ENCODE measurements at regions not wholly inside any gene's neighbourhood (a gene's known extent, or its start where the extent isn't known, plus 50 kb on each side); places are given as distances from the start of the nearest gene placed in this dataset.

DNA sequence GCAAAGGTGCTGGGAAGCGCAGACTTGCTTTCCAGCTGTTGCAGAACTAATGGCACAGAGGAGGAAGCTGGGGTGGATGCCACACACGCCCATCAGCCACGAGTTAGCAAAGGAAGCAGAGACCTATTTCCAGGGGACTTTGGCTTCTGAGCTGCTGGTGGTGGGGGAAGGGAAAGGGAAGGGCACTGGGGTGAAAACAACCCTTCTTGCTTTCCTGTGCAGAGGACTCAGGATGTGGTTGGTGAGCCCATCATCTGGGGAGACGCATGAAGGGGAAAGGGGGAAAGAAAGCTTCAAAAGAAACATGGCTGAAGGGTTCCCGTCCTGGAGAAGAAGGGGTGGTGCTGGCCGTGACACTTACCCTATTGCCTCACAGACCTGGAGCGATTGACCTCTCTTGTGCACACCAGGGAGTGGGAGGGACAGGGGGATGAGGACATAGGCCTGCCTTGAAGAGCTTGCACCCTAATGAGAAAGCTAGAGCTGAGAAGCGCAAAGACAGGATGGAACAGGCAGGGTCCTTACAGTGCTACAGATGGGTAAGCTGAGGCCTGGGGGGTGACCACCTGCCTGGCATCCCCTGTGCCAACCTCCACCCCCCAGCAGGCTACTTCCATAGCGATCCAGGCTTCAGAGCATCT lies 140.8 kb upstream of the RAB4A start (continued):
- TF ChIP-seq, protein P1, sequence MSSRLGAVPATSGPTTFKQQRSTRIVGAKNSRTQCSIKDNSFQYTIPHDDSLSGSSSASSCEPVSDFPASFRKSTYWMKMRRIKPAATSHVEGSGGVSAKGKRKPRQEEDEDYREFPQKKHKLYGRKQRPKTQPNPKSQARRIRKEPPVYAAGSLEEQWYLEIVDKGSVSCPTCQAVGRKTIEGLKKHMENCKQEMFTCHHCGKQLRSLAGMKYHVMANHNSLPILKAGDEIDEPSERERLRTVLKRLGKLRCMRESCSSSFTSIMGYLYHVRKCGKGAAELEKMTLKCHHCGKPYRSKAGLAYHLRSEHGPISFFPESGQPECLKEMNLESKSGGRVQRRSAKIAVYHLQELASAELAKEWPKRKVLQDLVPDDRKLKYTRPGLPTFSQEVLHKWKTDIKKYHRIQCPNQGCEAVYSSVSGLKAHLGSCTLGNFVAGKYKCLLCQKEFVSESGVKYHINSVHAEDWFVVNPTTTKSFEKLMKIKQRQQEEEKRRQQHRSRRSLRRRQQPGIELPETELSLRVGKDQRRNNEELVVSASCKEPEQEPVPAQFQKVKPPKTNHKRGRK (CRISPR knock-in tag; IDR thresholded peaks at IDR 0.05): no peak; the same call in 1 of the 2 replicates
- TF ChIP-seq, protein P2, sequence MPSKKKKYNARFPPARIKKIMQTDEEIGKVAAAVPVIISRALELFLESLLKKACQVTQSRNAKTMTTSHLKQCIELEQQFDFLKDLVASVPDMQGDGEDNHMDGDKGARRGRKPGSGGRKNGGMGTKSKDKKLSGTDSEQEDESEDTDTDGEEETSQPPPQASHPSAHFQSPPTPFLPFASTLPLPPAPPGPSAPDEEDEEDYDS (CRISPR knock-in tag; IDR thresholded peaks at IDR 0.05): peak; percentile 62; the same call in 1 of the 2 replicates
- TF ChIP-seq POGZ (CRISPR knock-in tag; IDR thresholded peaks at IDR 0.05) (peak; percentile 85), ZNF607 (CRISPR knock-in tag; IDR thresholded peaks at IDR 0.05; ENCODE audit: borderline replicate concordance) (0 out of 2 replicates have a peak, but pooled peaks have one; percentile 62), HNRNPUL1 (IDR thresholded peaks at IDR 0.05; ENCODE audit: low read depth, low read length) (no peak), CREB1 (IDR thresholded peaks at IDR 0.05) (no peak), CREB1 (CRISPR knock-in tag; IDR thresholded peaks at IDR 0.05) (peak; percentile 52), ZNF430 (CRISPR knock-in tag; IDR thresholded peaks at IDR 0.05) (peak; percentile 93; the same call in 1 of the 2 replicates), ZNF205 (CRISPR knock-in tag; IDR thresholded peaks at IDR 0.05) (peak; percentile 85), ZBTB20 (CRISPR knock-in tag; IDR thresholded peaks at IDR 0.05; ENCODE audit: borderline replicate concordance, low read depth) (peak; percentile 90), HNRNPL (IDR thresholded peaks at IDR 0.05; ENCODE audit: low read depth, low read length) (peak; percentile 64), TBL1XR1 (IDR thresholded peaks at IDR 0.05; ENCODE audit: borderline replicate concordance, low read length, partially characterized antibody) (no peak), GABPA (IDR thresholded peaks at IDR 0.05; ENCODE audit: low read depth, low read length) (no peak), GABPA (CRISPR knock-in tag; IDR thresholded peaks at IDR 0.05; ENCODE audit: low read depth) (peak; percentile 72), ZNF431 (CRISPR knock-in tag; IDR thresholded peaks at IDR 0.05; ENCODE audit: borderline replicate concordance, low read depth) (peak; percentile 73; the same call in 1 of the 2 replicates), RCOR2 (CRISPR knock-in tag; IDR thresholded peaks at IDR 0.05) (peak; percentile 85), ZNF569 (CRISPR knock-in tag; IDR thresholded peaks at IDR 0.05; ENCODE audit: borderline replicate concordance) (no peak), SP5 (CRISPR knock-in tag; IDR thresholded peaks at IDR 0.05; ENCODE audit: borderline replicate concordance, low read depth) (peak; percentile 93), ZFP36 (IDR thresholded peaks at IDR 0.05; ENCODE audit: borderline replicate concordance, low read depth, low read length, partially characterized antibody) (no peak), NCOA1 (CRISPR knock-in tag; IDR thresholded peaks at IDR 0.05) (peak; percentile 74; the same call in 1 of the 2 replicates), MTA1 (CRISPR knock-in tag; IDR thresholded peaks at IDR 0.05; ENCODE audit: borderline replicate concordance) (peak; percentile 64; the same call in 1 of the 2 replicates), ZNF143 (CRISPR knock-in tag; IDR thresholded peaks at IDR 0.05) (no peak), MIER3 (CRISPR knock-in tag; IDR thresholded peaks at IDR 0.05; ENCODE audit: borderline replicate concordance) (peak; percentile 75; the same call in 1 of the 2 replicates)
- TF ChIP-seq, protein P3, sequence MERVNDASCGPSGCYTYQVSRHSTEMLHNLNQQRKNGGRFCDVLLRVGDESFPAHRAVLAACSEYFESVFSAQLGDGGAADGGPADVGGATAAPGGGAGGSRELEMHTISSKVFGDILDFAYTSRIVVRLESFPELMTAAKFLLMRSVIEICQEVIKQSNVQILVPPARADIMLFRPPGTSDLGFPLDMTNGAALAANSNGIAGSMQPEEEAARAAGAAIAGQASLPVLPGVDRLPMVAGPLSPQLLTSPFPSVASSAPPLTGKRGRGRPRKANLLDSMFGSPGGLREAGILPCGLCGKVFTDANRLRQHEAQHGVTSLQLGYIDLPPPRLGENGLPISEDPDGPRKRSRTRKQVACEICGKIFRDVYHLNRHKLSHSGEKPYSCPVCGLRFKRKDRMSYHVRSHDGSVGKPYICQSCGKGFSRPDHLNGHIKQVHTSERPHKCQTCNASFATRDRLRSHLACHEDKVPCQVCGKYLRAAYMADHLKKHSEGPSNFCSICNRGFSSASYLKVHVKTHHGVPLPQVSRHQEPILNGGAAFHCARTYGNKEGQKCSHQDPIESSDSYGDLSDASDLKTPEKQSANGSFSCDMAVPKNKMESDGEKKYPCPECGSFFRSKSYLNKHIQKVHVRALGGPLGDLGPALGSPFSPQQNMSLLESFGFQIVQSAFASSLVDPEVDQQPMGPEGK (CRISPR knock-in tag; IDR thresholded peaks at IDR 0.05): peak; percentile 80
- TF ChIP-seq, protein P4, sequence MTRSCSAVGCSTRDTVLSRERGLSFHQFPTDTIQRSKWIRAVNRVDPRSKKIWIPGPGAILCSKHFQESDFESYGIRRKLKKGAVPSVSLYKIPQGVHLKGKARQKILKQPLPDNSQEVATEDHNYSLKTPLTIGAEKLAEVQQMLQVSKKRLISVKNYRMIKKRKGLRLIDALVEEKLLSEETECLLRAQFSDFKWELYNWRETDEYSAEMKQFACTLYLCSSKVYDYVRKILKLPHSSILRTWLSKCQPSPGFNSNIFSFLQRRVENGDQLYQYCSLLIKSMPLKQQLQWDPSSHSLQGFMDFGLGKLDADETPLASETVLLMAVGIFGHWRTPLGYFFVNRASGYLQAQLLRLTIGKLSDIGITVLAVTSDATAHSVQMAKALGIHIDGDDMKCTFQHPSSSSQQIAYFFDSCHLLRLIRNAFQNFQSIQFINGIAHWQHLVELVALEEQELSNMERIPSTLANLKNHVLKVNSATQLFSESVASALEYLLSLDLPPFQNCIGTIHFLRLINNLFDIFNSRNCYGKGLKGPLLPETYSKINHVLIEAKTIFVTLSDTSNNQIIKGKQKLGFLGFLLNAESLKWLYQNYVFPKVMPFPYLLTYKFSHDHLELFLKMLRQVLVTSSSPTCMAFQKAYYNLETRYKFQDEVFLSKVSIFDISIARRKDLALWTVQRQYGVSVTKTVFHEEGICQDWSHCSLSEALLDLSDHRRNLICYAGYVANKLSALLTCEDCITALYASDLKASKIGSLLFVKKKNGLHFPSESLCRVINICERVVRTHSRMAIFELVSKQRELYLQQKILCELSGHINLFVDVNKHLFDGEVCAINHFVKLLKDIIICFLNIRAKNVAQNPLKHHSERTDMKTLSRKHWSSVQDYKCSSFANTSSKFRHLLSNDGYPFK (CRISPR knock-in tag; IDR thresholded peaks at IDR 0.05; ENCODE audit: borderline replicate concordance): peak; percentile 58; the same call in 1 of the 2 replicates

Data from HepG2 (cell line).